Stimulated activated CD4-positive, alpha-beta T cell treated with anti-CD3 and anti-CD28 coated beads, TNF-alpha, amount 100 ng/mL, for 1 hour (primary cell): ENCODE measurements at regions not wholly inside any gene's neighbourhood (a gene's known extent, or its start where the extent isn't known, plus 50 kb on each side); places are given as distances from the start of the nearest gene placed in this dataset.

Experiments used
- DNase-seq, 3 donors: peaks; one replicate each; pipeline ENCODE4 v3.0.0-alpha.2; 2020; ENCODE audit warnings: low read depth in 3 of 3, low spot score in 1 of 3

- no peak for DNase-seq
These were observed 245.9 kb downstream of the TFCP2L1 start for GRCh38 chr2:121038891-121039616.

- no peak for DNase-seq
These were observed 245.3 kb downstream of the TFCP2L1 start for GRCh38 chr2:121039679-121040078.

- no peak for DNase-seq
These were observed 243.5 kb downstream of the TFCP2L1 start for GRCh38 chr2:121041516-121041915.

- DNase-seq, result no peak
These were observed 241.8 kb downstream of the TFCP2L1 start for GRCh38 chr2:121043061-121043826.

- no peak for DNase-seq
These were observed 241.2 kb downstream of the TFCP2L1 start for GRCh38 chr2:121043827-121044222.

GRCh38 chr2:121044412-121044811, 240.6 kb downstream of the TFCP2L1 start:
- DNase-seq, result no peak

GRCh38 chr2:121045245-121045644, 239.8 kb downstream of the TFCP2L1 start:
- no peak for DNase-seq

GRCh38 chr2:121046335-121046734, 238.7 kb downstream of the TFCP2L1 start:
- no peak for DNase-seq

GRCh38 chr2:121047383-121047782, 237.6 kb downstream of the TFCP2L1 start:
- no peak for DNase-seq

GRCh38 chr2:121049131-121049530, 235.9 kb downstream of the TFCP2L1 start:
- no peak for DNase-seq

GRCh38 chr2:121049950-121050585, 234.9 kb downstream of the TFCP2L1 start:
- DNase-seq, result no peak

GRCh38 chr2:121051311-121051710, 233.7 kb downstream of the TFCP2L1 start:
- no peak for DNase-seq

GRCh38 chr2:121052023-121052422, 233.0 kb downstream of the TFCP2L1 start:
- no peak for DNase-seq

GRCh38 chr2:121052521-121052920, 232.5 kb downstream of the TFCP2L1 start:
- no peak for DNase-seq

GRCh38 chr2:121055088-121055487, 229.9 kb downstream of the TFCP2L1 start:
- no peak for DNase-seq

- DNase-seq, result no peak
These were observed 229.5 kb downstream of the TFCP2L1 start for GRCh38 chr2:121055501-121055900.

GRCh38 chr2:121058852-121059558, 226.0 kb downstream of the TFCP2L1 start:
- DNase-seq, result no peak

- no peak for DNase-seq
These were observed 225.1 kb downstream of the TFCP2L1 start for GRCh38 chr2:121059651-121060649.

GRCh38 chr2:121061633-121062032, 223.4 kb downstream of the TFCP2L1 start:
- DNase-seq, result no peak

GRCh38 chr2:121063471-121063870, 221.5 kb downstream of the TFCP2L1 start:
- no peak for DNase-seq
